HG02885 (cell line): ENCODE measurements at regions not wholly inside any gene's neighbourhood (a gene's known extent, or its start where the extent isn't known, plus 50 kb on each side); places are given as distances from the start of the nearest gene placed in this dataset.
"Not testable (repeated sequence)": the region's sequence is repeated elsewhere in the genome, so short reads cannot be mapped to it uniquely, and the experiment has no call there.

Source experiments
- ATAC-seq: cut with Tn5 transposase; IDR thresholded peaks from one replicate; pipeline ENCODE4 v1.9.1; 2021; ENCODE audit warnings: mild to moderate bottlenecking; ENCODE audit not compliant: unreplicated experiment, poor library complexity

DNA sequence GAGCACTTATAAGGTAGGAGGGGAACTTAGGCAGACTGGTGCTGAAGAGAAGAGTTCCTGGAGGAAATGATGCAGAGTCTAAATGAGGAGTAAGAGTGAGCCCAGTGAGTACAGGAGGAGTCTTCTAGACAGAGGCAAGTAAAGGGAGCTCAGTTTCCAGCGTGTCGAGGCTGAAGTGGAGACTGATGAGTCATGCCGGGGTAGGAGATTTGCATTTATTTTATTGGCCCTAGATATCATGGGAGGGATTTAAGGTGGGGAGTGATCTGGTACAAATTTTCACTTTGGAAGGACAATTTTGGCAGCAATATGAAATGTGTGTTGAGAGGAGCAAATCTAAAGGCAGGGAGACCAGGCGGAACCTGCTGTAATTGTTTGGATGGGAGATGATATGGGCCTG, 157.5 kb downstream of the TTC8 start:
- no peak for ATAC-seq

DNA sequence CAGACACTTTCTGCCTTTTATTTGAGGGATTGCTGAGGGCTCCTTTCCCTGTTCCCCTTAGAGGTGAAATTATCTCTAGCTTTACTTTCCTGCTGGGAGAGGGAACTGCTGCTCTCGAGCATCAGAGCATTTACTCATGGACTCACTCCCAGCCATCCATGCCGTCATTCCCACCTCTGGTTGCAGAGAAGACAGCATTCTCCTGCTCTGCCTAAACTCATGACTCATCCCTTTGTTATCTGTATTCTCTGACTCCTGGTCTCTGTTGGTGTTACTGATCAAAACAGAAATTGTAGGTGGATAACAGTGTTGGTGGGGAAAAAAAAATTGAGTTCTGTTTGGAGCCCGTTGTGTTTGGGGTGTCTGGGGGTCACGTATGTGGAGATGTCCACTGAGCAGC, 159.3 kb downstream of the TTC8 start:
- no peak for ATAC-seq

DNA sequence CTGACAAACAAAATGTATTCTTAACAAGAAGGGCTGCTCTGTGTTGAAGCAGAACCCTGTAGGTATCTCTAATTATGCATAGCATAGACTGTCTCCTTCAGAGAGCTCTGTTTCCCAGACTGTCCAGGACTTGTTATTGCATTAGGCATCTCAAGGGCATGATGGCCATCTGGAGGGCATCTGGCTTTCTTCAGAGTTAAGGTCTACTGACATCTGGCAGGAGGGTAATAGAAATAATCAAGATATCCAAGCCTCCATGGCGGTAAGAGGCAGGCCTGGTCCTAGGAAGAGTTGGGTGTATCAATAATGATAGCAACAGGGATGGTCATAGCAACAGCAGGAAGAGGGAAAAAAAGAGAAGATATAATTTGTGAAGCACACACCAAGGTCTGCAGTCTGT, 161.2 kb downstream of the TTC8 start:
- ATAC-seq: no peak

DNA sequence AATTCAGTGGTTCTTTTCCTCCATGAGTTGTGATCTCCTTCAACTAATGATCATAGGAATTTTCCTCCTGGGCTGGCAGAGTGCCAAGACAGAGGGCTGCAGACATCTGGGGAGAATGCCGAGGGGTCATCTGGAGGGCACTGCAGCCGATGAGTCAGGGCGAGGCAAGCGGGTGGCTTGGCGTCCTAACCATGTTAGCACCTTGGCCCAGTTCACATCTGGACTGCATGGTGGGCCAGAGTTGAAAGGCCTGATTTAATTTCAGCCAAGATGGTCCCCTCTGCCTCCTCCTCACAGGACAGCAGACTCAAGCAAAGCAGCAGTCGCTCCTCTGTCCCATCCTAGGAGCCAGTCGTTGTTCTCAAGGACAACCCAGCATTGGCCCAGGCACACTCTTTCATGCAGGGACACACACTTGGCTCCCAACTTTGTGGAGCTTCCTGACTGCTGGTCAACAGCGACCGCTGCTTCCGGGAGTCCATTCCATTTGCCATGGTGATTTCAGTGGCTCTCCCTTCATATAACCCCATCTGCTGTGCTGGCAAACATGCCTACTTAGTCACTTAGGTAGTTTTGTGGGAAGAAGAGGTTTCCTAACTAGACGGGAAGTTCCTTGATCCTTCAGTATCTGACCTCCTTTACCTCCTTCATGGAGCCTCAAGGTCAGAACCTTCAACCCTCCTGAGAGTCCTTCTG, 161.8 kb downstream of the TTC8 start:
- ATAC-seq: no peak

GRCh38 chr14:88986908-88987307, 162.5 kb downstream of the TTC8 start:
- ATAC-seq: not testable (repeated sequence)

- no peak for ATAC-seq
Measured at GRCh38 chr14:88987516-88987915, 163.1 kb downstream of the TTC8 start.

DNA sequence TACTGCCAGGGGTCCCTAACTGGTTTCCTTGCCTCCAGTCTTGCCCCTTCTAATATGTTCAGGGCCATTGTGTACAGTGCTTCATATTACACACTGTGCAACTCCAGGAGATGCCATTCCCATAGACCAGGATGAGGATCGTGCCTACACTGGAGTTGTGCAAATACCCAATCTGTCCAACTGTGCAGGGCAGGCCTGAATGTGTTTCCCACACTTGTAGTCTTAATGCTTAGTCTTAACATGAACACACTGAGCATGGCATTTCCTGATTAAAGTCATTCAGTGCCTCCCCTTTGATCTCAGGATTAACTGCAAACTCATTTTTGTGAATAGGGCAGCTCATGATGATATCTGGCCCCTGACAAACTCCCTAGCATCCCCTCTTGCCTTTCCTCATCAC, 165.5 kb downstream of the TTC8 start:
- ATAC-seq: no peak

GRCh38 chr14:88990856-88991255, 166.4 kb downstream of the TTC8 start:
- ATAC-seq: no peak

- ATAC-seq: no peak
Measured at GRCh38 chr14:88992011-88992410, 167.6 kb downstream of the TTC8 start.

DNA sequence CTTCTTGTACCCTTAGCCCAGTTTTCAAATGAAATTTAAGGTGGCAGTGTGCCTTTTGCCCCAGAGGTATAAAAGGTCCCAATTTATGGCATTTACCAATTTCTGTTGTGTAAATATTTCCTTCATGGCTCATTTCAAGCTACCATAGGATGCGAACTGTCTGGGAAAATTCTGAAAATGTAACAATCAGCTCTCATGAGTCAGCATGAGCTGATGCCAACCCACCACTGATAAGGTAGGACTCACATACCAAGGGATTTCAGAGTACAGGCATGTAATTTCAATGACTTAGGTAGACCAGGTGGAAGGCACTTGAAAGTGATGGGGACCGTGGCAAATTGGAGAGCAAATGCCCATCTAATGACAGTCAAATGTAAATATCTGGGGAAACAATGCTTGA, 169.5 kb downstream of the TTC8 start:
- no peak for ATAC-seq

DNA sequence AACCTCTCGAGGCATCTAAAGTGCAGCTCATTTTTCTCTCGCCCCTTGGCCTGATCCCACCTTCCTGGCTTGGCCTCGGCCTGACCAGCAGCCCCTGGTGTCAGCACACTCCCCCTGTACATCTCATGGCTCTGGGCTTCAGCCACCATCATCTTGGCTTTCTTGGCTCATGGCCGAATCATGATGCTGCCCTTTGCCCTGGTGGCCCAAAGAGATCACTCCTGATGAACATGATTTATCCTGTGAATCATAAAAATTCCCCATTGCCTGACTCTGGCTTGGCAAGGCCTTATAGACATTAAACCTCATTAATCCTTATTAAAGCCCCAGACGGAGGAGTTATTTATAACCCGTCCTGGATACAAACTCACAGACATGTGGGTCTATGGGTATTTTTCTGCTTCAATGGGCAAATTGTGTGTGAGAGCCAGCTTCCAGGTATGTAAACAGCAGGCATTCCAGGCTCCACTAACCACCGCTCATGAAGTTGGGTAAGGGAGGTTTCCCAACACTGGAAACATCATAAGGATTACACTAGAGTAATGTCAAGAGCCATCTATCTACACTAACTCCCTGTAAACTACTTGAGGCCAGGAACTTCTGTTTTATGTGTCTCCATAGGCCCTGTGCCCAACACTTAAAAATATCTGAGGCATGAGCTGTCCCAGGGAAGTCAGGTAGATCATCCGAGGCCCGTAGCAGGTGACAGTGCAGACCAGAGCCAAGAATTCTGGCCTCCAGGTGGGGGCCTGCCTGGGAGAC, 171.2 kb downstream of the TTC8 start:
- ATAC-seq: no peak

GRCh38 chr14:88998027-88998426, 173.6 kb downstream of the TTC8 start:
- no peak for ATAC-seq

DNA sequence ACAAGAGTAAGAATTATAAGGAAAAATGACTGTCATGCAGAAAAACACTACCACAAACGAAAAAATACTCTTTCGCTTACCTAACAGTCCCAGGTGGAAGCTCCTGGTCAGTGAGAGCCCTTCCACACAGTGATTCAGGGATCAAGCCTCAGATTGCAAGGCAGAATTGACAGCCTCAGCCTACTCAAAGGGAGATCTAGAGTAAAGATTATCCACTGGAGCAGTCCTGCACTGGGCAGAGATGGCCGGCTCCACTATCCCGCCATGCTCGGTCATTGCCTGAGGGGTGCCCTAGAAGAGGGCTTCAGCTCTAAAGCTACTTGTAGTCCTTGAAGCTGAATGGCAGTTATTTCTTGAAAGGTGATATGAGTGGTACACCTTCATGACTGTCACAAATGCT, 174.7 kb downstream of the TTC8 start:
- ATAC-seq: no peak

DNA sequence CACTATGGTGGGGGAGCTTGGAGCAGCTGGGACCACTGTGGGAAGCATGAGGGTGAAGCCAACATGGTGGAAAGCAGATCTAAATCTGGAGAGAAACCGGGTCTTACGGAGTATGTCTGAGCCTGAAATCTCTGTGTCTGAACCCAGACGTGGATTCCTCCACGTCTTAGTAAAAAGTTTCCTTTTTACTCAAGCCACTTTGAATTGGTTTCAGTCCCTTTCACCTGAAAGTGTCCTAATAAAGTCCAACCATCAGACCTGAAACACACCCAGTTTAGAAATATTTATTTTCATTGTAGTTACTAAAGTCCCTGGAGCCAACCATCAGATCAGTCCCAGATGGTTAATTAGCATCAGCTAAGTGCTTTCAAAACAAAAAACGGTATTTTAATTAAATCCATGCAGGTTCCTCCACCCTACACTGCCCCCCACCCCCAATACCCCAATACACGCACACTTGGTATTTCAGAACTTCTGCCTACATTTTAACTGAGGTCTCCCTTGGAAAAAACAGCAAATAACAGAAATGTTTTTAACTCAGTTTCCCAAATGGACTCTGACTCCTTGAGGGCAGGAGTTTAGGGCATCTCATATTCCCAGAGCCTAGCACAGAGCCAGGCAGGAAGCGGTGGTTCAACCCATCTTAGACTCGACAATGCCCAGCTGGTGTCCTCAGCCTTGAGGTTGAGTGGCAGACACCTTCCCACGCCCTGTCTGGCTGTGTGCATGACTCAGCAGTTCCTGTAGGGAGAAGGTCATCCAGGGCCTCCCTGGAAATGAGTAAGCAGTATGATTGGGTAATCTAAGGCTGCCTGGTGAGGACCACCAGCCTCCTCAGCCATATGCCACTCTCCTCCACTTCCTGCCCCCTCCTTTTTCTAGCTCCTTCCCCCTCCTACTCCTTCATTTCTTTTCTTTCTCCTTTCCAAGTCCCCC, 175.8 kb downstream of the TTC8 start:
- no peak for ATAC-seq

DNA sequence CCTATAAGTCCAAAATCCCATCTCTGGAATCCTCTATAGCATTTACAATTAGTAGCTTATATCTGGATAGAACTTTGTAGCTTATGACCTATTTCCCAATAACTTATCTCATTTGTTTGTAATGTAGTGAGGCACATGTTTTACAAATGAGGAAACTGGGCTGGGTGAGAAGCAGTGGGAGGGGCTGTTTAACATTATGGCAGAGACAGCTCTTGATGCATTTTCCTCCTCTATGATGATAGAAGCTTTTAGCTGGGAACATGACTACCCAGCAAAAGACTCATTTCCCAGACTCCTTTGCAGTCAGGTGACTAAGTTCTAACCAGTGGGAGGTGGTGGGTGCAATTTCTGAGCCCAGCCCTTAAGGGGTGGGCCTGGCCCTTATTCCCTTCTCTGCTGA, 179.7 kb downstream of the TTC8 start:
- ATAC-seq: no peak

DNA sequence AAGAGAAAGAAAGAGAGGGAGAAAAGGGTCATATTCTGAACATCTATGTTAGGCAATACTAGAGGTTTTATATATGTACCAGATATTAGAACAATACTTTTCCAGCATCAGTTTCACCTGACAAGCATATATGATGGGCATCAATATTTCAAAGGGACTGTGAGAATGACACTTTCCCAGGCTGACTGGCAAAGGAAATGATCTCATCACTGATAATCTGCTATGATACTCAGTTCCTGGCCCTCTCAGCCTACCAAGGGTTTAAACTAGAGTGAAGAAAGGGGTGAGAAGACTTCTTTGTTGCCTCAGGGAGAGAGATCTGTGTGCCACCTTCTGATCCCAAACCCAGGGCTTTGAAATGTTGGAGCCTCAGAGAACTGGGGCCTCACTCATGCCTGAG, 183.5 kb downstream of the TTC8 start:
- no peak for ATAC-seq

DNA sequence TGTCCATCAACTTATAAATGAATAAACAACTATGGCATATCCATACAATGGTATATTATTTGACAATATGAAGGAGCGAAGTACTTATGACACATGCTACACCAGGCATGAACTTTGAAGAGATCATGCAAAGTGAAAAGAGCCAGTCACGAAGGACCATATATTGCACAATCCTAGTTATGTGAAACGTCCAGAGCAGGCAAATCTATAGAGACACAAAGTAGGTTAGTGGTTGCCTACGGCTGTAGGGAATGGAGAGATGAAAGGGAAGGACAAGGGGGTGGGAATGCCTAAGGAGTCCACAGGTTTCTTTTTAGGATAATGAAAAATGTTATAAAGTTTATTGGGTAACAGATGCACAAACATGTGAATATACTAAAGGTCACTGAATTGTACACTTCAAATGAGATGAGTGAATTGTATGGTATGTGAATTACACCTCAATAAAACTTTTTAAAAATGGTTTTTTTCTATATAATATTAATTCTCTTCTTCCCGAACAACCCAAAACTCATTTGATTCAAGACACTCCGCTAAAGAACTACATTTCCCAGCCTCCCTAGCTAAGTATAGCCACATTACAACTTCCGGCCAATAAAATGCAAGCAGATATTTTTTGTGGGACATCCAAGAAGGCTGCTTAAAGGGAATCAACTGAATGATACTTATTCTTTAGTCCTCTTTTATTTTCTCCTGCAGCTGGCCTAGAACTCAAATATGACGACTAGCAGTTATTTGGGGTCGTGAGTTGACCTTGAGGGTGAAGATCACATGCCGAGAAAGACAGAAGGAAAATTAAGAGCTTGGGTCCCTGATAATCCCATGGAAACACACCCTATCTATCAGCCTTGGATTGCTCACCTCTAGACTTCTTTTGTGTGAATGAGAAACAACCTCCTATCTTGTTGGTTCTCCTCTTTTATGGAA, 187.2 kb downstream of the TTC8 start:
- ATAC-seq: no peak

DNA sequence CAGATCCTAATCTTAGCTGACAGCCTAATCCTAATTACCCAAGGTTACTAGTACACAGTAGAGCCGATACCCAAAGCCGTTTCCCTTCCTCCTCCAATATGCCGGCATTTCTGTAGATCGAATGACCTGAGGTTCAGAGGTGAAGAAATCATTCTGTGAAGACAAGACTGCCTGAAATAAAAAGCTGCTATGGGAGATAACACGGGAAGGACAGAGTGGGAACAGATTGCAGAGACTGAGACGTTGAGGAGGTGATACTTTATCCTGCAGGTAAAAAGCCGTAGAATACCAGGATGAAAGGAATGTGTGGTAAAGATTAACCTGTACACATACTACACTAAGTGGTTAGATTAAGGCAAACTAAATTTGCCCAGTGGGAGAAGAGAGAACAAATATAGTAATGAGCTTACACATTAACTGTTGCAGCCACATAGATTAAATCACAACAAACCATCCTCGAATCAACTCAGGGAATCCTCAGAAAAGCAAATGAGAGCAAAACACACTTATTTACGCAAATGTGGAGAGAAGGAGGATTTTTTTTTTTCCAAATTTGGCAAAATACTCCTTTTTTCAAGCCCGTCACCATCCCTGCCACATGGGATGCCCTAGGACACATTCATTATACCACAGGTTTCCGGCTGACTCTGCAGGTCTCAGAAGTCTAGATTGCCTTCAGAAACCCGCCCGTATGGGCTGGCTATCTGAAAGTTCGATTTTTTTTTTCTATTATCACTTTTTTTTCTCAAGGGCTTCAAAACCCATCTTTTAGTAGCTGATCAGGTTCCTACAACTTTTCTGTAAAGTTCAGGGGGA, 188.0 kb downstream of the TTC8 start:
- ATAC-seq: no peak

GRCh38 chr14:89013098-89013504, 188.7 kb downstream of the TTC8 start:
- ATAC-seq: no peak
